Neural cell (in vitro differentiated cells): ENCODE measurements at regions not wholly inside any gene's neighbourhood (a gene's known extent, or its start where the extent isn't known, plus 50 kb on each side); places are given as distances from the start of the nearest gene placed in this dataset.

Experiments
- EZH2 ChIP-seq: fragments of 200-600, 300-800 bp; shearing (Covaris generic), sonication (generic); IDR thresholded peaks from 2 replicates; pipeline ENCODE4 v1.6.1; 2014; ENCODE audit warnings: antibody characterized with exemption, low read length, borderline replicate concordance, mild to moderate bottlenecking; ENCODE audit not compliant: insufficient read depth, poor library complexity, severe bottlenecking
- POLR2AphosphoS5 ChIP-seq: IDR thresholded peaks from 2 replicates; pipeline ENCODE4 v1.6.1; 2012
- TF ChIP-seq, protein P1 (sequence below): fragments of 450-650 bp; IDR thresholded peaks from 2 replicates; pipeline ENCODE4 v1.5.1; 2014; ENCODE audit warnings: antibody characterized with exemption, mild to moderate bottlenecking, moderate library complexity; ENCODE audit not compliant: poor library complexity, severe bottlenecking

DNA sequence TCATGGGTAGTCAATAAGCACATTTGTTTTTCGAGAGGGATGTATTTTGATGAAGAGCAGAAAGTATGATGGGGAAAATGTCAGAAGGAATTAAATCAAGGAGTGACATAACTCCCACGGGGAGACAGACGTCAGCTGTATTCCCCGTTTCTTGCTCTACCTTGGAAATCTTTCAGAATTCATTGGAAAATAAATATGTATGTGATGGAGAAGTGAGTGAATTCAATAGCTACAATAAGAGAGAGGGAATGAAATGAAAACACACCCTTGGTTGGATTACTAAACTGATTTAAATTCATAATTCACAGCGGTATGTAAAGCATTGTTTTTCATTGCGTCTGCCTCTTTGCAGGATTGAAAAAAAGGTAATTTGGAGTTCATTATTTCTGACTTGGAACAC is 209.7 kb upstream of the KLF4 start:
- TF ChIP-seq, protein P1, sequence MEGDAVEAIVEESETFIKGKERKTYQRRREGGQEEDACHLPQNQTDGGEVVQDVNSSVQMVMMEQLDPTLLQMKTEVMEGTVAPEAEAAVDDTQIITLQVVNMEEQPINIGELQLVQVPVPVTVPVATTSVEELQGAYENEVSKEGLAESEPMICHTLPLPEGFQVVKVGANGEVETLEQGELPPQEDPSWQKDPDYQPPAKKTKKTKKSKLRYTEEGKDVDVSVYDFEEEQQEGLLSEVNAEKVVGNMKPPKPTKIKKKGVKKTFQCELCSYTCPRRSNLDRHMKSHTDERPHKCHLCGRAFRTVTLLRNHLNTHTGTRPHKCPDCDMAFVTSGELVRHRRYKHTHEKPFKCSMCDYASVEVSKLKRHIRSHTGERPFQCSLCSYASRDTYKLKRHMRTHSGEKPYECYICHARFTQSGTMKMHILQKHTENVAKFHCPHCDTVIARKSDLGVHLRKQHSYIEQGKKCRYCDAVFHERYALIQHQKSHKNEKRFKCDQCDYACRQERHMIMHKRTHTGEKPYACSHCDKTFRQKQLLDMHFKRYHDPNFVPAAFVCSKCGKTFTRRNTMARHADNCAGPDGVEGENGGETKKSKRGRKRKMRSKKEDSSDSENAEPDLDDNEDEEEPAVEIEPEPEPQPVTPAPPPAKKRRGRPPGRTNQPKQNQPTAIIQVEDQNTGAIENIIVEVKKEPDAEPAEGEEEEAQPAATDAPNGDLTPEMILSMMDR = no peak
- TF ChIP-seq EZH2 (no peak), POLR2AphosphoS5 (peak; percentile 40)
